ENCODE measurements at regions not wholly inside any gene's neighbourhood (a gene's known extent, or its start where the extent isn't known, plus 50 kb on each side); places are given as distances from the start of the nearest gene placed in this dataset.

GRCh38 chr2:16275661-16276060 is 335.3 kb downstream of the MYCN start:
- H3K9me3 ChIP-seq, result no peaks in the 10 kb centered on the region
- no peaks in the 10 kb centered on the region for H3K27me3 ChIP-seq
- WGBS, result 23% methylated on average over 4 of the region's 4 CpGs
- DNase-seq (ENCODE audit: low spot score in 2 of 2), result no peak
- no peak overlapping the region for H3K27ac ChIP-seq
- no peak overlapping the region for H3K4me3 ChIP-seq
- H3K36me3 ChIP-seq, result no peaks in the 10 kb centered on the region
- no peaks in the 10 kb centered on the region for H3K4me1 ChIP-seq
- no peak for TF ChIP-seq POLR2A (IDR thresholded peaks at IDR 0.05)
- TF ChIP-seq EP300 (IDR thresholded peaks at IDR 0.05), result no peak
- TF ChIP-seq POLR2AphosphoS5 (IDR thresholded peaks at IDR 0.05), result no peak
- TF ChIP-seq, protein P1, sequence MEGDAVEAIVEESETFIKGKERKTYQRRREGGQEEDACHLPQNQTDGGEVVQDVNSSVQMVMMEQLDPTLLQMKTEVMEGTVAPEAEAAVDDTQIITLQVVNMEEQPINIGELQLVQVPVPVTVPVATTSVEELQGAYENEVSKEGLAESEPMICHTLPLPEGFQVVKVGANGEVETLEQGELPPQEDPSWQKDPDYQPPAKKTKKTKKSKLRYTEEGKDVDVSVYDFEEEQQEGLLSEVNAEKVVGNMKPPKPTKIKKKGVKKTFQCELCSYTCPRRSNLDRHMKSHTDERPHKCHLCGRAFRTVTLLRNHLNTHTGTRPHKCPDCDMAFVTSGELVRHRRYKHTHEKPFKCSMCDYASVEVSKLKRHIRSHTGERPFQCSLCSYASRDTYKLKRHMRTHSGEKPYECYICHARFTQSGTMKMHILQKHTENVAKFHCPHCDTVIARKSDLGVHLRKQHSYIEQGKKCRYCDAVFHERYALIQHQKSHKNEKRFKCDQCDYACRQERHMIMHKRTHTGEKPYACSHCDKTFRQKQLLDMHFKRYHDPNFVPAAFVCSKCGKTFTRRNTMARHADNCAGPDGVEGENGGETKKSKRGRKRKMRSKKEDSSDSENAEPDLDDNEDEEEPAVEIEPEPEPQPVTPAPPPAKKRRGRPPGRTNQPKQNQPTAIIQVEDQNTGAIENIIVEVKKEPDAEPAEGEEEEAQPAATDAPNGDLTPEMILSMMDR (IDR thresholded peaks at IDR 0.05), result no peak

GRCh38 chr2:16275131-16275530 is 334.8 kb downstream of the MYCN start:
- no peak overlapping the region for H3K4me3 ChIP-seq
- no peak for DNase-seq (ENCODE audit: low spot score in 2 of 2)
- WGBS, result 79% methylated on average over 4 of the region's 4 CpGs
- TF ChIP-seq, protein P1 (IDR thresholded peaks at IDR 0.05), result no peak
- TF ChIP-seq EP300 (IDR thresholded peaks at IDR 0.05) (no peak), POLR2A (IDR thresholded peaks at IDR 0.05) (no peak), POLR2AphosphoS5 (IDR thresholded peaks at IDR 0.05) (no peak)
- no peaks in the 10 kb centered on the region for H3K4me1 ChIP-seq
- H3K27ac ChIP-seq, result no peak overlapping the region
- no peaks in the 10 kb centered on the region for H3K9me3 ChIP-seq
- H3K27me3 ChIP-seq, result no peaks in the 10 kb centered on the region
- no peaks in the 10 kb centered on the region for H3K36me3 ChIP-seq

GRCh38 chr2:16273111-16273510 is 332.8 kb downstream of the MYCN start:
- H3K36me3 ChIP-seq, result no peaks in the 10 kb centered on the region
- no peak overlapping the region for H3K4me3 ChIP-seq
- no peaks in the 10 kb centered on the region for H3K9me3 ChIP-seq
- H3K4me1 ChIP-seq, result no peaks in the 10 kb centered on the region
- no peak overlapping the region for H3K27ac ChIP-seq
- H3K27me3 ChIP-seq, result no peaks in the 10 kb centered on the region
- DNase-seq (ENCODE audit: low spot score in 2 of 2), result no peak
- TF ChIP-seq POLR2A (IDR thresholded peaks at IDR 0.05), result no peak
- TF ChIP-seq, protein P1 (IDR thresholded peaks at IDR 0.05), result no peak
- no peak for TF ChIP-seq EP300 (IDR thresholded peaks at IDR 0.05)
- no peak for TF ChIP-seq POLR2AphosphoS5 (IDR thresholded peaks at IDR 0.05)

- no peaks in the 10 kb centered on the region for H3K27me3 ChIP-seq
- H3K27ac ChIP-seq, result no peak overlapping the region
- H3K4me3 ChIP-seq, result no peak overlapping the region
- DNase-seq (ENCODE audit: low spot score in 2 of 2), result no peak
- no peaks in the 10 kb centered on the region for H3K4me1 ChIP-seq
- no peaks in the 10 kb centered on the region for H3K9me3 ChIP-seq
- TF ChIP-seq POLR2A (IDR thresholded peaks at IDR 0.05) (no peak), POLR2AphosphoS5 (IDR thresholded peaks at IDR 0.05) (no peak), EP300 (IDR thresholded peaks at IDR 0.05) (no peak)
- TF ChIP-seq, protein P1 (IDR thresholded peaks at IDR 0.05), result no peak
- H3K36me3 ChIP-seq, result no peaks in the 10 kb centered on the region
- WGBS, result 91% methylated on average over 10 of the region's 10 CpGs
Measured at GRCh38 chr2:16272038-16272788, 331.9 kb downstream of the MYCN start.

- Histone ChIP-seq H3K27me3 (no peaks in the 10 kb centered on the region), H3K9me3 (no peaks in the 10 kb centered on the region), H3K4me3 (no peak overlapping the region), H3K27ac (no peak overlapping the region), H3K4me1 (no peaks in the 10 kb centered on the region), H3K36me3 (no peaks in the 10 kb centered on the region)
- no peak for DNase-seq (ENCODE audit: low spot score in 2 of 2)
- TF ChIP-seq POLR2A (IDR thresholded peaks at IDR 0.05) (no peak), POLR2AphosphoS5 (IDR thresholded peaks at IDR 0.05) (no peak), EP300 (IDR thresholded peaks at IDR 0.05) (no peak)
- TF ChIP-seq, protein P1 (IDR thresholded peaks at IDR 0.05), result no peak
- whole genome bisulfite sequencing, result 64% methylated on average over 2 of the region's 2 CpGs
Measured at GRCh38 chr2:16271231-16271896, 331.0 kb downstream of the MYCN start.
